IMR-90 (cell line): ENCODE measurements at regions not wholly inside any gene's neighbourhood (a gene's known extent, or its start where the extent isn't known, plus 50 kb on each side); places are given as distances from the start of the nearest gene placed in this dataset.

Source experiments
- ATAC-seq: fragments of 200-7000 bp; cut with Tn5 transposase; 2 replicates; pipeline ENCODE4 v1.9.1; 2020; ENCODE audit warnings: low read depth, mild to moderate bottlenecking, moderate library complexity
- BruUV-seq: library from RNA; stranded (reverse); fragments of 400-500 nt; replicated peaks from 2 replicates; lab custom pipeline; 2021; lab: Mats Ljungman, UMichigan
- CTCF ChIA-PET: fragments of 300-600 bp; formaldehyde crosslinking; extraction: SDS; loops from one replicate; lab custom pipeline; 2021; ENCODE audit warnings: antibody characterized with exemption; lab: Yijun Ruan, JAX
- POLR2A ChIA-PET: fragments of 300-600 bp; sonication (Branson Sonifier 250); formaldehyde crosslinking; loops from one replicate; lab custom pipeline; 2022; ENCODE audit warnings: antibody characterized with exemption; ENCODE audit not compliant: unreplicated experiment; lab: Charles Lee
- DNase-seq: peaks from one replicate; pipeline ENCODE4 v3.0.0; 2013
- H2AFZ ChIP-seq: replicated peaks from 2 replicates; pipeline ENCODE3; 2013; ENCODE audit warnings: low read length, mild to moderate bottlenecking; ENCODE audit not compliant: poor library complexity
- H2AK5ac ChIP-seq: 2 replicates; pipeline ENCODE4 v1.6.1; 2013; ENCODE audit warnings: low read depth, low read length, inconsistent platforms
- H2AK9ac ChIP-seq: replicated peaks from 2 replicates; pipeline ENCODE3; 2013; ENCODE audit warnings: mild to moderate bottlenecking, low read depth, low read length, moderate library complexity; ENCODE audit not compliant: poor library complexity
- H2BK120ac ChIP-seq: 2 replicates; pipeline ENCODE4 v1.6.1; 2013; ENCODE audit warnings: low read depth, low read length, inconsistent platforms
- H2BK15ac ChIP-seq: 3 replicates; pipeline ENCODE4 v1.6.1; 2013; ENCODE audit warnings: low read depth, low read length, inconsistent platforms
- H2BK20ac ChIP-seq: 2 replicates; pipeline ENCODE4 v1.6.1; 2013; ENCODE audit warnings: low read depth, mild to moderate bottlenecking, inconsistent platforms, low read length, moderate library complexity
- H2BK5ac ChIP-seq: 2 replicates; pipeline ENCODE4 v1.6.1; 2013; ENCODE audit warnings: mild to moderate bottlenecking, low read depth, low read length, inconsistent platforms; ENCODE audit not compliant: poor library complexity, severe bottlenecking
- H3K14ac ChIP-seq: replicated peaks from 2 replicates; pipeline ENCODE4 v1.6.1; 2013; ENCODE audit warnings: low read depth, low read length, inconsistent platforms
- H3K18ac ChIP-seq: 2 replicates; pipeline ENCODE4 v1.6.1; 2013; ENCODE audit warnings: low read depth, low read length, control low read depth
- H3K23ac ChIP-seq: 2 replicates; pipeline ENCODE4 v1.6.1; 2013; ENCODE audit warnings: low read depth, low read length, inconsistent platforms
- H3K27ac ChIP-seq: 2 replicates; pipeline ENCODE4 v1.5.1; 2013; ENCODE audit warnings: mild to moderate bottlenecking, control low read depth, low read length; ENCODE audit not compliant: insufficient read depth
- H3K27me3 ChIP-seq: 2 replicates; pipeline ENCODE4 v1.6.1; 2013; ENCODE audit warnings: low read length; ENCODE audit not compliant: control insufficient read depth, insufficient read depth
- H3K36me3 ChIP-seq: 2 replicates; pipeline ENCODE4 v1.6.1; 2013; ENCODE audit warnings: low read length, mixed read lengths; ENCODE audit not compliant: control insufficient read depth, insufficient read depth
- H3K4ac ChIP-seq: 2 replicates; pipeline ENCODE4 v1.6.1; 2013; ENCODE audit warnings: low read depth, low read length, inconsistent platforms
- H3K4me1 ChIP-seq: 2 replicates; pipeline ENCODE4 v1.6.1; 2013; ENCODE audit warnings: low read length, mixed read lengths; ENCODE audit not compliant: control insufficient read depth, insufficient read depth
- H3K4me2 ChIP-seq: 2 replicates; pipeline ENCODE4 v1.6.1; 2013; ENCODE audit warnings: low read depth, mild to moderate bottlenecking, control low read depth, low read length, moderate library complexity
- H3K4me3 ChIP-seq: 2 replicates; pipeline ENCODE4 v1.5.1; 2013; ENCODE audit warnings: low read depth, mild to moderate bottlenecking, control low read depth, low read length, moderate library complexity; ENCODE audit not compliant: insufficient read depth
- H3K56ac ChIP-seq: 2 replicates; pipeline ENCODE4 v1.6.1; 2013; ENCODE audit warnings: low read length, inconsistent platforms; ENCODE audit not compliant: insufficient read depth; ENCODE audit errors: extremely low read depth
- H3K79me1 ChIP-seq, 2 experiments: 2 replicates each; pipeline ENCODE4 v1.6.1; 2013; ENCODE audit warnings: low read length in 2 of 2, inconsistent platforms in 1 of 2, low read depth in 1 of 2
- H3K9ac ChIP-seq: 2 replicates; pipeline ENCODE4 v1.6.1; 2013; ENCODE audit warnings: low read depth, low read length, control low read depth
- H3K9me1 ChIP-seq: 2 replicates; pipeline ENCODE4 v1.6.1; 2013; ENCODE audit warnings: low read length, inconsistent platforms; ENCODE audit not compliant: insufficient read depth
- H3K9me3 ChIP-seq: 2 replicates; pipeline ENCODE4 v1.6.1; 2013; ENCODE audit warnings: low read length; ENCODE audit not compliant: control insufficient read depth, insufficient read depth
- H4K20me1 ChIP-seq: 2 replicates; pipeline ENCODE4 v1.6.1; 2013; ENCODE audit warnings: low read length, inconsistent platforms; ENCODE audit not compliant: insufficient read depth
- H4K5ac ChIP-seq: 2 replicates; pipeline ENCODE4 v1.6.1; 2013; ENCODE audit warnings: mild to moderate bottlenecking, low read depth, low read length, control low read depth
- H4K8ac ChIP-seq, 2 experiments: 2 replicates each; pipeline ENCODE4 v1.6.1; 2013; ENCODE audit warnings: low read depth in 2 of 2, low read length in 2 of 2, control low read depth in 1 of 2, inconsistent platforms in 1 of 2
- H4K91ac ChIP-seq: 2 replicates; pipeline ENCODE4 v1.6.1; 2013; ENCODE audit warnings: low read depth, low read length, inconsistent platforms; ENCODE audit not compliant: insufficient read depth
- CHD1 ChIP-seq: IDR thresholded peaks from 2 replicates; pipeline ENCODE4 v1.6.1; 2012; ENCODE audit warnings: low read depth, low read length, improper control_type of control experiment
- FOS ChIP-seq: fragments of 150-350 bp; IDR thresholded peaks from 2 replicates; pipeline ENCODE4 v1.6.1; 2016; ENCODE audit warnings: low read depth, low read length
- MAFK ChIP-seq: IDR thresholded peaks from 2 replicates; pipeline ENCODE4 v1.6.1; 2012; ENCODE audit warnings: low read depth, low read length, improper control_type of control experiment
- MAZ ChIP-seq: IDR thresholded peaks from 2 replicates; pipeline ENCODE4 v1.6.1; 2012; ENCODE audit warnings: low read depth, mild to moderate bottlenecking, low read length, improper control_type of control experiment, moderate library complexity, borderline replicate concordance
- NFE2L2 ChIP-seq: fragments of 150-350 bp; IDR thresholded peaks from 2 replicates; pipeline ENCODE4 v1.6.1; 2016; ENCODE audit warnings: low read depth, mild to moderate bottlenecking, low read length
- POLR2A ChIP-seq: IDR thresholded peaks from 2 replicates; pipeline ENCODE4 v1.6.1; 2012; ENCODE audit warnings: mild to moderate bottlenecking, low read depth, low read length
- RAD21 ChIP-seq: IDR thresholded peaks from 2 replicates; pipeline ENCODE4 v1.6.1; 2012; ENCODE audit warnings: low read length, improper control_type of control experiment
- SMC3 ChIP-seq: fragments of 150-350 bp; IDR thresholded peaks from 2 replicates; pipeline ENCODE4 v1.6.1; 2016; ENCODE audit warnings: low read depth, mild to moderate bottlenecking, antibody characterized with exemption, low read length, moderate library complexity
- WGBS, 2 experiments: methylation state at CpG; one replicate each; pipeline versions ENCODE4 v1.1.5 to v1.1.7; 2013; ENCODE audit warnings: missing lambda C conversion rate in 2 of 2; ENCODE audit not compliant: insufficient read length in 1 of 2; ENCODE audit errors: extremely low coverage in 2 of 2; 5-methylcytosine and 5-hydroxymethylcytosine counted together
- dilution Hi-C: fragments of 300-500 bp; cut with HindIII; formaldehyde crosslinking; loops from one replicate; pipeline ENCODE4 v1.14.3; 2018; ENCODE audit warnings: low sequenced_read_pairs; ENCODE audit not compliant: unreplicated experiment
- in situ Hi-C: fragments of 300-500 bp; cut with MboI; formaldehyde crosslinking; loops from 3 replicates; pipeline ENCODE4 v1.14.3; 2019; ENCODE audit warnings: low sequenced_read_pairs, inconsistent platforms, mixed read lengths
- intact Hi-C: fragments of 100-400 bp; cut with micrococcal nuclease; formaldehyde crosslinking; loops from 2 replicates; pipeline ENCODE4 v1.10.0; 2022

DNA sequence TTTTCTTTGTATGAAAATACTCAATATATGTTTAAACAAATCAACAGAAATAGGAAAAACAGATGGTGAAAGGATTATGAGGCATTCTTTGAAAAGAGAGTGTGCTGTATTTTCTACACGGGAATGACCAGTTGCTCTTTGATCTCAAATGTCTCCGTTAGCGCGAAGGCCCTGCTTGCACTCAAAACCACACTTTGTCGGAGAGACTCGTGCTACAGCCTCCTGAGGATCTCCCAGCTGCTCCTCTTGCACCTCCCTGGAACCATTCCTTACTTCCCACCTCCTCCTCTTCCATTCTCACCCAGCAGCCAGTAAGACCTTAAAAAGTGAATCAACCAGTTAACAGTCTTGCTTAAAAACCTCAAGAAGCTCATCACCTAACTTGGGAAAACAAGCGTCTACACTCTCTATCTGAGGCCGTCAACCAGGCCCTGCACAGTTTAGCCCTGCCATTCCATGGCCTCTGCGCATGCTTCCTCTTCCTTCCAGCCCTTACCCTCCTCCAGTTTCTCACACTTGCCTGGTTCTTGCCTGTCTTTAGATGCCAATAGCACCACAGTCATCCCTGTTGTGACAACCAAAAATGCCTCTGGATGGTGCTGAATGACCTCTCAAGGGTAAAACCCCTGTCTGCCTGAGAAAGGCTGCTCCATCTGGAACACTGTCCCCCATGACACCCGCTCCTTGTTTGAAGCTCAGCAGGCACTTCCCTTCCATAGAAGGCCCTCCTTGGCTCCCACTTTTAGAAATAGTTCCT is 594.7 kb upstream of the WWC1 start:
- Histone ChIP-seq H3K27me3 (no peaks in the 10 kb centered on the region), H2BK20ac (peak overlapping the region; percentile 78), H4K5ac (peak overlapping the region; percentile 45; the same call in 1 of the 2 replicates), H4K20me1 (no peaks in the 10 kb centered on the region), H3K14ac (peak overlapping the region; percentile 52; the same call in 1 of the 2 replicates), H3K79me1 (no peaks in the 10 kb centered on the region), H2AK5ac (peak overlapping the region; percentile 52), H2BK5ac (no peak overlapping the region), H4K8ac (peak overlapping the region; percentile 2 to 36; a peak in 2 of 4 replicates), H3K4me3 (no peak overlapping the region), H3K36me3 (no peaks in the 10 kb centered on the region), H3K9me1 (peaks cover 3% of the 10 kb centered on the region; the same call in 1 of the 2 replicates), H3K4ac (peak overlapping the region; percentile 76), H3K18ac (peak overlapping the region; percentile 86; the same call in 1 of the 2 replicates), H3K56ac (no peak overlapping the region), H2BK15ac (peak overlapping the region; percentile 47; the same call in 2 of the 3 replicates), H4K91ac (peak overlapping the region; percentile 59), H2AK9ac (peak overlapping the region; percentile 10), H3K23ac (no peak overlapping the region), H3K9ac (no peak overlapping the region), H2AFZ (peak overlapping the region; percentile 61), H3K9me3 (no peaks in the 10 kb centered on the region), H2BK120ac (peak overlapping the region; percentile 82), H3K27ac (no peak overlapping the region), H3K4me2 (no peak overlapping the region), H3K4me1 (peaks cover 9% of the 10 kb centered on the region)
- intact Hi-C loops (no loop called here), dilution Hi-C loops (no loop called here), in situ Hi-C loops (no loop called here)
- ChIA-PET CTCF (no interaction called here), POLR2A (no interaction called here)
- 83% methylated on average over 8 of the region's 10 CpGs; no CpG with 5 or more reads in 1 of the 2 experiments for WGBS, 2 experiments
- TF ChIP-seq MAZ: no peak
- TF ChIP-seq RAD21: no peak
- no peak for TF ChIP-seq SMC3
- TF ChIP-seq FOS: no peak
- TF ChIP-seq MAFK: no peak
- no peak for TF ChIP-seq NFE2L2
- no peak for TF ChIP-seq CHD1
- no peak for TF ChIP-seq POLR2A
- BruUV-seq: no TSS peak
- ATAC-seq: no peak
- no peak for DNase-seq
